Fibroblast of villous mesenchyme (primary cell): ENCODE measurements at regions not wholly inside any gene's neighbourhood (a gene's known extent, or its start where the extent isn't known, plus 50 kb on each side); places are given as distances from the start of the nearest gene placed in this dataset.
"Not testable (repeated sequence)": the region's sequence is repeated elsewhere in the genome, so short reads cannot be mapped to it uniquely, and the experiment has no call there.

Experiments used
- DNase-seq: peaks from one replicate; pipeline ENCODE4 v3.0.0-alpha.2; 2010; ENCODE audit warnings: low read depth
- H3K4me3 ChIP-seq: 2 replicates; pipeline ENCODE4 v1.5.1; 2011; ENCODE audit warnings: low read depth, mild to moderate bottlenecking, low read length
- CTCF ChIP-seq: IDR thresholded peaks from 2 replicates; pipeline ENCODE4 v1.5.1; 2012; ENCODE audit warnings: low read depth, mild to moderate bottlenecking, low read length; ENCODE audit not compliant: insufficient read depth

DNA sequence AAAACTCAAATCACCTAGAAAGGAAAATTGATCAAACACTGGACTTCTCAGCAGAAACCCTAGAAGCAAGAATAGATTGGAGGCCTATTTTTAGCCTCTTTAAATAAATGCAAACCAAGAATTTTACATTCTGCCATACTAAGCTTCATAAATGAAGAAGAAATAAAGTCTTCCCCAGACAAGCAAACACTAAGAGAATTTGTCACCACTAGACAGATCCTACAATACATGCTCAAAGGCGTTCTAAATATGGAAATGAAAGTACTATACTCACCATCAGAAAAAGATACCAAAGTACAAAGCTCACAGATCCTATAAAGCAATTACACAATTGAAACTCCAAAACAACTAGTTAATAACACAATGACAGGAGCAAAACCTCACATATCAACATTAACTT, 578.1 kb downstream of the UQCRFS1 start:
- no peak for TF ChIP-seq CTCF

GRCh38 chr19:28634019-28634328, 579.0 kb downstream of the UQCRFS1 start:
- no peak overlapping the region for H3K4me3 ChIP-seq
- DNase-seq, result no peak
- TF ChIP-seq CTCF, result no peak

More for the DNA sequence above, 578.1 kb downstream of the UQCRFS1 start:
- no peak for DNase-seq
- no peak overlapping the region for H3K4me3 ChIP-seq

DNA sequence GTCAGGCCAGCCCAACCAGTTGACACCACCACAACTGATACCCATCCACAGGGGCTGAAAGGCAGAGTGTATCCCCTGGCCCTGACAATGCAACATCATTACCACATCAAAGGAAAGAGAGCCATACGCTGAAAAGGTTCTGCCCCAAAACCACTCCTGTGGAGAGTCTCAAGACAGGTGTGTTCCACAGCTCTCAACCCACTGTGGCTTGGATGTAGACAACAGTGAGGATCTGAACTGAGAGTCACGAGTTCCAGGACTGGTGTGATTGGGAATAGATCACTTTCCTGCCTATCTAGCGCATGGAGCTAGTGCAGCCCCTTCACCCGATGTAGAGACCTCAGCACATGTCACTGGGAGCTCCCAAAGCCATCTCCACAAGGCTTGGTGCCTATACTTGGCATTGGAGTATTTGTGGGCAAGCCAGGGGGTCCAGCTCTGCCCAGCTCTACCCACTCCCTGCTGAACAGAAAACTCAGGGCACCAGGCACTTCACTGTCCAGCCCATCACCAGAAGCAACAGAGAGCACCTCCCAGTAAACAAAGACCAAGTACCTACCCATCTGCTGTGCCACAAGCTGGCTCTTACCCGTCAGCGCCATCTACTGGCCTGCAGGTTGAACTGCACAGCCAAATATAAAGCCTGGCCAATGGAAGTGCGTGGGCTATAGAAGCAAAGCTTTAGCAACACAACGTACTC, 579.5 kb downstream of the UQCRFS1 start:
- no peak overlapping the region for H3K4me3 ChIP-seq
- no peak for DNase-seq
- TF ChIP-seq CTCF, result peak; percentile 40

DNA sequence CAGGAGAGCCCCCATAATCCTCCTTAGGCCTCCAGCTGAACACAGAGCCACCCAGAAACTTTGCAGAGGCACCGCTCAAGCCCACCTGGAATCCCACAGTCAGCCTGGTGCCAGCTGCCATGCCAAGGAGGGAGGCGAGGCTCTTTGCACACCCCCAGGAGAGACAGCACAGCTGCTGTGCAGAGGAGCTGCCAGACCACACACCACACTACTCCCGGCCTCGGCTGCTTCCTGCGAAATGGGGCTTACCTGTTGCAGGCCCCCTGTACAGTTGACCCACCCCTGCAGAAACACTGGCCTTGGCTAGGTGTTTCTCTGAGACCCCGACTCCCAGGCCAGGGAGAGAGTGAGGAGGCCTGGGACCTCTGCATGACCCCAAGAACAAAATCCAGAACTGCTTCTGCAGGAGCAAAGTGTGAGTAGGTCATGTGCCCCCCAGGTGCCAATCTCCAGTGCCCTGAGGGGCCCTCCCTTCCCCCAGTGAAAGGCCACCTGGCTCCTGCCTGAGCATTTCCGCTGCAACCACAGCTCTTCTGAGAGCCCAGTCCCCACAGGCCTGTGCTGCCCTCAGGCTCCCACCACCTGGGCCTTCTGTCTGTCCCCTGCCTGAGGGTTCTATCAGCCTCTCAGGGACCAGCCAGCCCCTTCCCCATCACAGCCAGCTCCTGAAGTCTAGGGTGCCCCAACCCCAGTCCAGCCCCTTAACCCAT, 580.4 kb downstream of the UQCRFS1 start:
- H3K4me3 ChIP-seq, result no peak overlapping the region
- no peak for DNase-seq
- TF ChIP-seq CTCF, result no peak

DNA sequence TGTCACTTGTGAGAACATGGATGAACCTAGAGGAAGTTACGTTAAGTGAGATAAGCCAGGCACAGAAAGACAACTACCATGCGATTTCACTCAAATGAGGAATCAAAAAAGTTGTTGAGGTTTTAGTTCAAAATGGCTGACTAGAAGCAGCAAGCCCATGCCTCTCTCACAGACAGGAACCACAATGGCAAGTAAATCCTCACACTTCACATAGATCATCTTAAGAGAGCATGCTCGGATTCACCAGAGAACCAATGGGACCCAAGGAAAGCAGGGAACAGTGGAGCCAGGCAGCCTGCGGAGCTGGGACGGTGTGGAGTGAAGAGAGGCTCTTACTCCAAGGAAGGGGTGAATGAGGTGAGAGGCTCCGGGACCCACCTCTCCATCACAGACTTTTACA, 581.0 kb downstream of the UQCRFS1 start:
- DNase-seq, result no peak
- H3K4me3 ChIP-seq, result no peak overlapping the region
- TF ChIP-seq CTCF, result no peak

GRCh38 chr19:28627669-28628068, 585.3 kb downstream of the UQCRFS1 start:
- no peak overlapping the region for H3K4me3 ChIP-seq
- TF ChIP-seq CTCF, result no peak
- no peak for DNase-seq

DNA sequence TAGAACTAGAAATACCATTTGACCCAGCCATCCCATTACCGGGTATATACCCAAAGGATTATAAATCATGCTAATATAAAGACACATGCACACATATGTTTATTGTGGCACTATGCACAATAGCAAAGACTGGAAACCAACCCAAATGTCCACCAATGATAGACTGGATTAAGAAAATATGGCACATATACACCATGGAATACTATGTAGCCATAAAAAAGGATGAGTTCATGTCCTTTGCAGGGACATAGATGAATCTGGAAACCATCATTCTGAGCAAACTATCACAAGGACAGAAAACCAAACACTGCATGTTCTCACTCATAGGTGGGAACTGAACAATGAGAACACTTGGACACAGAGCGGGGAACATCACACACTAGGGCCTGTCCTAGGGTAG, 586.5 kb downstream of the UQCRFS1 start:
- not testable (repeated sequence) for DNase-seq, H3K4me3 ChIP-seq
